Thoracic aorta (tissue), 2 donors: ENCODE measurements at regions not wholly inside any gene's neighbourhood (a gene's known extent, or its start where the extent isn't known, plus 50 kb on each side); places are given as distances from the start of the nearest gene placed in this dataset.

Source experiments
- ATAC-seq: fragments of 150-250 bp; one replicate; pipeline ENCODE4 v1.8.0; 2017; ENCODE audit warnings: low read depth; ENCODE audit not compliant: insufficient number of reproducible peaks, low FRiP score
- DNase-seq: peaks from one replicate; pipeline ENCODE4 v3.0.0-alpha.2; 2020; ENCODE audit warnings: low spot score
- H3K27ac ChIP-seq, 2 donors: fragments of 200-600 bp; sonication (generic); 1 replicate in 1 of 2; 2 replicates in 1 of 2; pipeline ENCODE4 v1.5.1; 2016; ENCODE audit warnings: mild to moderate bottlenecking in 2 of 2, moderate library complexity in 2 of 2
- H3K27me3 ChIP-seq: fragments of 200-600 bp; sonication (generic); replicated peaks from 2 replicates; pipeline ENCODE4 v1.6.0; 2016; ENCODE audit warnings: mild to moderate bottlenecking; ENCODE audit not compliant: insufficient read depth
- H3K36me3 ChIP-seq: fragments of 200-600 bp; sonication (generic); one replicate; pipeline ENCODE4 v1.5.1; 2016
- H3K4me1 ChIP-seq, 2 donors: fragments of 200-600 bp; sonication (generic); 1 replicate in 1 of 2; 2 replicates in 1 of 2; pipeline versions ENCODE4 v1.5.1 to v1.6.0; 2016; ENCODE audit warnings: low read depth in 2 of 2, mild to moderate bottlenecking in 1 of 2; ENCODE audit not compliant: control insufficient read depth in 1 of 2
- H3K4me3 ChIP-seq: fragments of 200-600 bp; sonication (generic); 2 replicates; pipeline ENCODE4 v1.5.1; 2016; ENCODE audit warnings: mild to moderate bottlenecking
- H3K9me3 ChIP-seq: fragments of 200-600 bp; sonication (generic); 2 replicates; pipeline ENCODE4 v1.5.1; 2016
- TF ChIP-seq, protein P1 (sequence below): fragments of 200-600 bp; sonication (generic); IDR thresholded peaks from one replicate; pipeline ENCODE4 v1.5.1; 2019; ENCODE audit warnings: antibody characterized with exemption

DNA sequence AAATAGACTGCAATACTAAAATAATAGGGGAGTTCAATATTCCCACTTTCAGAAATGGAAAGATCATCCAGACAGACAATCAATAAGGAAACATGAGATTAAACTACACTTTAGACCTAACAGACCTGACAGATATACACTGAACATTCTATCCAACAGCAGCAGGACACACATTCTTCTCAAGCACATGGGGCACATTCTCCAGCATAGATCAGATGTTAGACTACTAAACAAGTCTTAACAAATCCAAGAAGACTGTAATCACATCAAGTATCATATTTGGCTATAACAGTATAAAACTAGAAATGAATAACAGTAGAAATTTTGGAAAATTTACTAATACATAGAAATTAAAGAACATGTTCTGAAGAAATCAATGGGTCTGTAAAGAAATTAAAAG lies 458.9 kb upstream of the ANKRD30A start:
- H3K27me3 ChIP-seq = no peaks in the 10 kb centered on the region
- ATAC-seq = no peak
- TF ChIP-seq, protein P1, sequence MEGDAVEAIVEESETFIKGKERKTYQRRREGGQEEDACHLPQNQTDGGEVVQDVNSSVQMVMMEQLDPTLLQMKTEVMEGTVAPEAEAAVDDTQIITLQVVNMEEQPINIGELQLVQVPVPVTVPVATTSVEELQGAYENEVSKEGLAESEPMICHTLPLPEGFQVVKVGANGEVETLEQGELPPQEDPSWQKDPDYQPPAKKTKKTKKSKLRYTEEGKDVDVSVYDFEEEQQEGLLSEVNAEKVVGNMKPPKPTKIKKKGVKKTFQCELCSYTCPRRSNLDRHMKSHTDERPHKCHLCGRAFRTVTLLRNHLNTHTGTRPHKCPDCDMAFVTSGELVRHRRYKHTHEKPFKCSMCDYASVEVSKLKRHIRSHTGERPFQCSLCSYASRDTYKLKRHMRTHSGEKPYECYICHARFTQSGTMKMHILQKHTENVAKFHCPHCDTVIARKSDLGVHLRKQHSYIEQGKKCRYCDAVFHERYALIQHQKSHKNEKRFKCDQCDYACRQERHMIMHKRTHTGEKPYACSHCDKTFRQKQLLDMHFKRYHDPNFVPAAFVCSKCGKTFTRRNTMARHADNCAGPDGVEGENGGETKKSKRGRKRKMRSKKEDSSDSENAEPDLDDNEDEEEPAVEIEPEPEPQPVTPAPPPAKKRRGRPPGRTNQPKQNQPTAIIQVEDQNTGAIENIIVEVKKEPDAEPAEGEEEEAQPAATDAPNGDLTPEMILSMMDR = no peak
- peaks cover 3 to 18% of the 10 kb centered on the region in 2 donors for H3K4me1 ChIP-seq
- no peak for DNase-seq
- no peaks in the 10 kb centered on the region for H3K9me3 ChIP-seq
- H3K4me3 ChIP-seq = no peak overlapping the region
- no peaks in the 10 kb centered on the region for H3K36me3 ChIP-seq
- no peak overlapping the region for H3K27ac ChIP-seq

- Histone ChIP-seq H3K4me1 (no peaks in the 10 kb centered on the region), H3K4me3 (no peak overlapping the region), H3K27ac (no peak overlapping the region), H3K9me3 (no peaks in the 10 kb centered on the region), H3K27me3 (no peaks in the 10 kb centered on the region), H3K36me3 (no peaks in the 10 kb centered on the region)
- TF ChIP-seq, protein P1 = no peak
- DNase-seq (no peak), ATAC-seq (no peak)
Observed at GRCh38 chr10:36662571-36662970, 462.8 kb upstream of the ANKRD30A start.

DNA sequence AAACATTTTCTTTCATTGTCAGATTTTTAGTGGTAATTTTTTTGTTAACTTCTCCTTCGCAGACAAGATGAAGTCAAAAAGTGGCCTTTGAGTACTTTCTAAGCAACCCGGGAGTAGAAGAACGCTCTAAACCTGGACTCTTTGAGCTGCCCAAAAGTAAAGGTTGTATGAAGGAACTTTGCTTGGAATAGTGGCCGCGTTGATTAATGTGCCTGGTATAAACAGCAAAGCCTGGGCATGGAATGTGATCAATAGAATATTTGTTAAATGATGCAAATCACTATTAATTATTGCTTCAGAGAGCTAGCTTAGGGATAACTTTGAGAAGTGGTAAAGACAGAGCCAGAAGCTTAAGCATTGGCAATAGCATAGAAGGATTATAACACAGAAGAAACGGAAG lies 475.1 kb upstream of the ANKRD30A start:
- TF ChIP-seq, protein P1 = no peak
- no peaks in the 10 kb centered on the region for H3K4me1 ChIP-seq
- no peak overlapping the region for H3K27ac ChIP-seq
- no peak for DNase-seq
- no peaks in the 10 kb centered on the region for H3K27me3 ChIP-seq
- H3K9me3 ChIP-seq = no peaks in the 10 kb centered on the region
- no peak for ATAC-seq
- no peaks in the 10 kb centered on the region for H3K36me3 ChIP-seq
- H3K4me3 ChIP-seq = no peak overlapping the region

GRCh38 chr10:36647540-36647939 lies 477.9 kb upstream of the ANKRD30A start:
- ATAC-seq = no peak
- DNase-seq = no peak
- no peaks in the 10 kb centered on the region for H3K36me3 ChIP-seq
- no peaks in the 10 kb centered on the region for H3K27me3 ChIP-seq
- H3K4me1 ChIP-seq = no peaks in the 10 kb centered on the region
- TF ChIP-seq, protein P1 = no peak
- no peaks in the 10 kb centered on the region for H3K9me3 ChIP-seq
- H3K4me3 ChIP-seq = no peak overlapping the region
- no peak overlapping the region for H3K27ac ChIP-seq

- TF ChIP-seq, protein P1 = no peak
Observed at GRCh38 chr10:36640626-36641025, 484.8 kb upstream of the ANKRD30A start.

More at GRCh38 chr10:36640626-36641025, 484.8 kb upstream of the ANKRD30A start:
- Histone ChIP-seq H3K4me3 (no peak overlapping the region), H3K27ac (no peak overlapping the region), H3K9me3 (no peaks in the 10 kb centered on the region), H3K27me3 (no peaks in the 10 kb centered on the region), H3K36me3 (no peaks in the 10 kb centered on the region), H3K4me1 (no peaks in the 10 kb centered on the region)
- ATAC-seq (no peak), DNase-seq (no peak)
